Thyroid gland (tissue), 4 donors: ENCODE measurements at regions not wholly inside any gene's neighbourhood (a gene's known extent, or its start where the extent isn't known, plus 50 kb on each side); places are given as distances from the start of the nearest gene placed in this dataset.

ENCODE experiments used
- POLR2A ChIP-seq, 2 donors: fragments of 450-650 bp; IDR thresholded peaks; one replicate each; pipeline ENCODE4 v1.6.1; 2017; ENCODE audit warnings: antibody characterized with exemption in 2 of 2, mild to moderate bottlenecking in 2 of 2, moderate library complexity in 1 of 2
- TF ChIP-seq, protein P1 (sequence below), 6 experiments: fragments of 200-600 bp in 3 of 6; fragments of 450-650 bp in 3 of 6; sonication (generic) in 3 of 6; IDR thresholded peaks; one replicate each; pipeline ENCODE4 v1.5.1; 2016 to 2019; ENCODE audit warnings: antibody characterized with exemption in 6 of 6, mild to moderate bottlenecking in 2 of 6, inconsistent platforms in 1 of 6, moderate library complexity in 1 of 6

GRCh38 chr6:148143771-148144170 is 198.9 kb upstream of the SASH1 start:
- TF ChIP-seq POLR2A (IDR thresholded peaks at IDR 0.05), result no peak
- TF ChIP-seq, protein P1, sequence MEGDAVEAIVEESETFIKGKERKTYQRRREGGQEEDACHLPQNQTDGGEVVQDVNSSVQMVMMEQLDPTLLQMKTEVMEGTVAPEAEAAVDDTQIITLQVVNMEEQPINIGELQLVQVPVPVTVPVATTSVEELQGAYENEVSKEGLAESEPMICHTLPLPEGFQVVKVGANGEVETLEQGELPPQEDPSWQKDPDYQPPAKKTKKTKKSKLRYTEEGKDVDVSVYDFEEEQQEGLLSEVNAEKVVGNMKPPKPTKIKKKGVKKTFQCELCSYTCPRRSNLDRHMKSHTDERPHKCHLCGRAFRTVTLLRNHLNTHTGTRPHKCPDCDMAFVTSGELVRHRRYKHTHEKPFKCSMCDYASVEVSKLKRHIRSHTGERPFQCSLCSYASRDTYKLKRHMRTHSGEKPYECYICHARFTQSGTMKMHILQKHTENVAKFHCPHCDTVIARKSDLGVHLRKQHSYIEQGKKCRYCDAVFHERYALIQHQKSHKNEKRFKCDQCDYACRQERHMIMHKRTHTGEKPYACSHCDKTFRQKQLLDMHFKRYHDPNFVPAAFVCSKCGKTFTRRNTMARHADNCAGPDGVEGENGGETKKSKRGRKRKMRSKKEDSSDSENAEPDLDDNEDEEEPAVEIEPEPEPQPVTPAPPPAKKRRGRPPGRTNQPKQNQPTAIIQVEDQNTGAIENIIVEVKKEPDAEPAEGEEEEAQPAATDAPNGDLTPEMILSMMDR (IDR thresholded peaks at IDR 0.05), result no peak
